ENCODE measurements at regions not wholly inside any gene's neighbourhood (a gene's known extent, or its start where the extent isn't known, plus 50 kb on each side); places are given as distances from the start of the nearest gene placed in this dataset.
"Not testable (repeated sequence)": the region's sequence is repeated elsewhere in the genome, so short reads cannot be mapped to it uniquely, and the experiment has no call there.

DNA sequence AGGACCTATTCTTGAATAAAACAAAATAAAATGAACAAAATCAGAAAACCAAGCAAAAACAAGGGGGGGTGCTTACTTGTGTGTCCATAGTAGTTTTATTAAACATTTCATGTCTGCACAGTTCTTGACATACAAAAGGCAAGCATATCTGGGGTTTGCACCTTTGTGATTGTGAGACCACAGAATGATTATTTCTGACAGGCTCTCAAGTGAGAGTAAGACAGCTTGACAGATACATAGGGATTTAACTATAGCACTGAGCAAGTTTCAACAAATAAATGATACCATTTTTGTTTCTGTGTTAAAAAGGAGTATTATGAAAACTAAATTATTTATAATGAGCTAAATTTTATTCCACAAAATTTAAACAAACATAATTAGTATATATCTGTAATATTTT is 712.0 kb upstream of the PCDH10 start:
- TF ChIP-seq, protein P1, sequence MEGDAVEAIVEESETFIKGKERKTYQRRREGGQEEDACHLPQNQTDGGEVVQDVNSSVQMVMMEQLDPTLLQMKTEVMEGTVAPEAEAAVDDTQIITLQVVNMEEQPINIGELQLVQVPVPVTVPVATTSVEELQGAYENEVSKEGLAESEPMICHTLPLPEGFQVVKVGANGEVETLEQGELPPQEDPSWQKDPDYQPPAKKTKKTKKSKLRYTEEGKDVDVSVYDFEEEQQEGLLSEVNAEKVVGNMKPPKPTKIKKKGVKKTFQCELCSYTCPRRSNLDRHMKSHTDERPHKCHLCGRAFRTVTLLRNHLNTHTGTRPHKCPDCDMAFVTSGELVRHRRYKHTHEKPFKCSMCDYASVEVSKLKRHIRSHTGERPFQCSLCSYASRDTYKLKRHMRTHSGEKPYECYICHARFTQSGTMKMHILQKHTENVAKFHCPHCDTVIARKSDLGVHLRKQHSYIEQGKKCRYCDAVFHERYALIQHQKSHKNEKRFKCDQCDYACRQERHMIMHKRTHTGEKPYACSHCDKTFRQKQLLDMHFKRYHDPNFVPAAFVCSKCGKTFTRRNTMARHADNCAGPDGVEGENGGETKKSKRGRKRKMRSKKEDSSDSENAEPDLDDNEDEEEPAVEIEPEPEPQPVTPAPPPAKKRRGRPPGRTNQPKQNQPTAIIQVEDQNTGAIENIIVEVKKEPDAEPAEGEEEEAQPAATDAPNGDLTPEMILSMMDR (IDR thresholded peaks at IDR 0.05; ENCODE audit: control extremely low read depth, extremely low read depth): no peak
- no peak for ATAC-seq (ENCODE audit: insufficient read depth, low FRiP score)
- no peak for DNase-seq
- Histone ChIP-seq H3K9me3 (ENCODE audit: control insufficient read depth in 4 of 4, insufficient read depth in 3 of 4, low read length in 3 of 4) (no peaks in the 10 kb centered on the region), H3K9ac (ENCODE audit: insufficient read depth in 1 of 2, low read length in 2 of 2) (no peak overlapping the region), H3K27ac (ENCODE audit: low read depth in 1 of 2, low read length in 1 of 2) (no peak overlapping the region), H3K27me3 (ENCODE audit: control insufficient read depth in 3 of 3, insufficient read depth in 3 of 3, low read length in 2 of 3) (no peaks in the 10 kb centered on the region), H3K4me1 (ENCODE audit: control insufficient read depth in 5 of 5, insufficient read depth in 5 of 5, low read length in 5 of 5) (no peaks in the 10 kb centered on the region), H3K4me3 (no peak overlapping the region), H3K36me3 (ENCODE audit: control insufficient read depth in 4 of 4, insufficient read depth in 4 of 4, low read length in 4 of 4) (no peaks in the 10 kb centered on the region)

DNA sequence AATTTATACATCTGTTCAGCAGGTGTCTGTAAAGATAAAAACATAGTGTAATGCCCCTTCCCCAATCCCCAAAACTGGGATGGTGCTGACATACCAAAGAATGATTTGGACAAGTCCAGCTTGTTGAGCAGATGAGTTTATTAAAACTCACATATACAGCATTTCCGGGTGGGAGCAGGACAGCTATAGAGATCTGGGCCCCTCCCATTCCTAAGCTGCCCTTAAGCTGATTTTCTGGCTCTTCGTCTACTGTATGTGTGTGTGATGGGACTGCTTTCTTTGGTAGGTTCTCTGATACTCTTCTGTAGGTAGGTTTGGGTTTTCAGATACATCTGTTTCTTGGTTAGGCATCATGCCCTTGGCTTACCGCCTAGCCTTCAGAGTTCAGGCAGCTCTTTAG is 703.7 kb upstream of the PCDH10 start:
- DNase-seq: no peak

DNA sequence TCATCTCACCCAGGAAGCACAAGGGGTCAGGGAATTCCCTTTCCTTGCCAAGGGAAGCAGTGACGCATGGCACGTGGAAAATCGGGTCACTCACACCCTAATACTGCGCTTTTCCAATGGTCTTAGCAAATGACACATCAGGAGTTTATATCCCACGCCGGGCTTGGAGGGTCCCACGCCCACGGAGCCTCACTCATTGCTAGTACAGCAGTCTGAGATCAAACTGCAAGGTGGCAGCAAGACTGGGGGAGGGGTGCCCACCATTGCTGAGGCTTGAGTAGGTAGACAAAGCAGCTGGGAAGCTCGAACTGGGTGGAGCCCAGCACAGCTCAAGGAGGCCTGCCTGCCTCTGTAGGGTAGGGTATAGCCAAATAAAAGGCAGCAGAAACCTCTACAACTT is 691.1 kb upstream of the PCDH10 start:
- H3K36me3 ChIP-seq (ENCODE audit: control insufficient read depth in 4 of 4, insufficient read depth in 4 of 4, low read length in 4 of 4); ATAC-seq (ENCODE audit: insufficient read depth, low FRiP score); H3K27me3 ChIP-seq (ENCODE audit: control insufficient read depth in 3 of 3, insufficient read depth in 3 of 3, low read length in 2 of 3); H3K4me3 ChIP-seq; H3K27ac ChIP-seq (ENCODE audit: low read depth in 1 of 2, low read length in 1 of 2); H3K4me1 ChIP-seq (ENCODE audit: control insufficient read depth in 5 of 5, insufficient read depth in 5 of 5, low read length in 5 of 5); H3K9me3 ChIP-seq (ENCODE audit: control insufficient read depth in 4 of 4, insufficient read depth in 3 of 4, low read length in 3 of 4); H3K9ac ChIP-seq (ENCODE audit: insufficient read depth in 1 of 2, low read length in 2 of 2); DNase-seq: not testable (repeated sequence)
- WGBS, 2 donors: 84 to 88% methylated on average over 9 of the region's 9 CpGs

More for the DNA sequence above, 703.7 kb upstream of the PCDH10 start:
- no peaks in the 10 kb centered on the region for H3K4me1 ChIP-seq (ENCODE audit: control insufficient read depth in 5 of 5, insufficient read depth in 5 of 5, low read length in 5 of 5)
- TF ChIP-seq, protein P1 (IDR thresholded peaks at IDR 0.05; ENCODE audit: control extremely low read depth, extremely low read depth): no peak
- ATAC-seq (ENCODE audit: insufficient read depth, low FRiP score): no peak
- 90 to 91% methylated on average over 3 of the region's 3 CpGs for WGBS, 2 donors
- no peak overlapping the region for H3K4me3 ChIP-seq
- H3K9ac ChIP-seq (ENCODE audit: insufficient read depth in 1 of 2, low read length in 2 of 2): no peak overlapping the region
- H3K27me3 ChIP-seq (ENCODE audit: control insufficient read depth in 3 of 3, insufficient read depth in 3 of 3, low read length in 2 of 3): no peaks in the 10 kb centered on the region
- no peaks in the 10 kb centered on the region for H3K36me3 ChIP-seq (ENCODE audit: control insufficient read depth in 4 of 4, insufficient read depth in 4 of 4, low read length in 4 of 4)
- H3K9me3 ChIP-seq (ENCODE audit: control insufficient read depth in 4 of 4, insufficient read depth in 3 of 4, low read length in 3 of 4): peaks cover 0 to 16% (median 4%) of the 10 kb centered on the region in 4 donors
- no peak overlapping the region for H3K27ac ChIP-seq (ENCODE audit: low read depth in 1 of 2, low read length in 1 of 2)

DNA sequence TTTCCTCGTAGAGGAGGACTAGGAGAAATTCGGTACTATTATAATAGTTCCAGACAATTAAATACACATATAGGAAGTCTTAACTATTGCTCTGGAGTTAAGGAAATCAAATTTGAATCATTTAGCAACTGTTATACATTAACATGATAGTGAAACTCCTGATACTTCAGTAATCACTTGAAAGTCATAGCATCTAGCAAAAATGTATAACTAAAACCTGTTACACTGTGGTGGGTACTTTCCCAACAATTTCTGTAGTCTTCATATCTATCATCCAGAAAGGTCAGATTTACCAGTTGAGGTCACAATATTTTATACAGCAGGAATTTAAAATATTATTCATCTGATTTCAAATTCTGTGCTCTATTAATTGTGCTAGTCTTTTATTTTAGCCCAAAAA is 669.6 kb upstream of the PCDH10 start:
- 79 to 86% methylated on average over 2 of the region's 2 CpGs for WGBS, 2 donors
- TF ChIP-seq, protein P1 (IDR thresholded peaks at IDR 0.05; ENCODE audit: control extremely low read depth, extremely low read depth): no peak
- no peak overlapping the region for H3K4me3 ChIP-seq
- no peaks in the 10 kb centered on the region for H3K4me1 ChIP-seq (ENCODE audit: control insufficient read depth in 5 of 5, insufficient read depth in 5 of 5, low read length in 5 of 5)
- H3K9me3 ChIP-seq (ENCODE audit: control insufficient read depth in 4 of 4, insufficient read depth in 3 of 4, low read length in 3 of 4): peaks cover 0 to 4% (median 0%) of the 10 kb centered on the region in 4 donors
- no peak overlapping the region for H3K27ac ChIP-seq (ENCODE audit: low read depth in 1 of 2, low read length in 1 of 2)
- ATAC-seq (ENCODE audit: insufficient read depth, low FRiP score) (no peak), DNase-seq (no peak)
- H3K27me3 ChIP-seq (ENCODE audit: control insufficient read depth in 3 of 3, insufficient read depth in 3 of 3, low read length in 2 of 3): no peaks in the 10 kb centered on the region
- H3K9ac ChIP-seq (ENCODE audit: insufficient read depth in 1 of 2, low read length in 2 of 2): no peak overlapping the region
- no peaks in the 10 kb centered on the region for H3K36me3 ChIP-seq (ENCODE audit: control insufficient read depth in 4 of 4, insufficient read depth in 4 of 4, low read length in 4 of 4)
